ENCODE measurements at regions not wholly inside any gene's neighbourhood (a gene's known extent, or its start where the extent isn't known, plus 50 kb on each side); places are given as distances from the start of the nearest gene placed in this dataset.

DNA sequence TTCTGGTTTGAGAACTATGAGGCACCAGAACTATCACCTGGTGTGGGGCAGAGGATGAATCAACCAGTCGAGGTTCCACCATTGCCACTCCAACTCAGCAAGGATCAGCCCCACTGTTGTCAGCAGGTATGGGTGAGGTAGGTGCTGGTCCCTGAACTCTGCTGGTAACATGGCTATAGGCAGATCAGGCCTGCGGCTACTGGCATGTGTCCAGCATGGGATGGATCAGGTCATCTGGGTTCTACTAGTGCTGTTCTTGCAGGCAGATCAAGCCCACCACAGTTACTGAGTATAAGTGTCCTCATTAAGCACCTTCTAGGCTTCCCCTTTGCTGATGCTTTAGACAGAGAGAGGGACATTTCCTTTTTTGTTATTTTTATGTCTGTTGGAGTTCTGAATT, 71.7 kb downstream of the GABRA6 start:
- no peak for DNase-seq
- Histone ChIP-seq H3K9ac (ENCODE audit: low read length in 3 of 3) (no peak overlapping the region), H3K9me3 (ENCODE audit: control insufficient read depth in 2 of 3, insufficient read depth in 1 of 3, low read length in 3 of 3) (no peaks in the 10 kb centered on the region), H3K27ac (ENCODE audit: low read depth in 2 of 2, low read length in 2 of 2) (no peak overlapping the region), H3K4me3 (ENCODE audit: low read length in 3 of 3) (no peak overlapping the region), H3K4me1 (ENCODE audit: control insufficient read depth in 2 of 3, insufficient read depth in 2 of 3, low read depth in 1 of 3, low read length in 3 of 3) (no peaks in the 10 kb centered on the region), H3K27me3 (ENCODE audit: control insufficient read depth, insufficient read depth, low read length) (no peaks in the 10 kb centered on the region), H3K36me3 (ENCODE audit: control insufficient read depth in 2 of 3, insufficient read depth in 3 of 3, low read length in 3 of 3) (no peaks in the 10 kb centered on the region)
- FAIRE-seq: no peak
- intact Hi-C loops (cut with DNase I): no loop called here
- TF ChIP-seq, protein P1, sequence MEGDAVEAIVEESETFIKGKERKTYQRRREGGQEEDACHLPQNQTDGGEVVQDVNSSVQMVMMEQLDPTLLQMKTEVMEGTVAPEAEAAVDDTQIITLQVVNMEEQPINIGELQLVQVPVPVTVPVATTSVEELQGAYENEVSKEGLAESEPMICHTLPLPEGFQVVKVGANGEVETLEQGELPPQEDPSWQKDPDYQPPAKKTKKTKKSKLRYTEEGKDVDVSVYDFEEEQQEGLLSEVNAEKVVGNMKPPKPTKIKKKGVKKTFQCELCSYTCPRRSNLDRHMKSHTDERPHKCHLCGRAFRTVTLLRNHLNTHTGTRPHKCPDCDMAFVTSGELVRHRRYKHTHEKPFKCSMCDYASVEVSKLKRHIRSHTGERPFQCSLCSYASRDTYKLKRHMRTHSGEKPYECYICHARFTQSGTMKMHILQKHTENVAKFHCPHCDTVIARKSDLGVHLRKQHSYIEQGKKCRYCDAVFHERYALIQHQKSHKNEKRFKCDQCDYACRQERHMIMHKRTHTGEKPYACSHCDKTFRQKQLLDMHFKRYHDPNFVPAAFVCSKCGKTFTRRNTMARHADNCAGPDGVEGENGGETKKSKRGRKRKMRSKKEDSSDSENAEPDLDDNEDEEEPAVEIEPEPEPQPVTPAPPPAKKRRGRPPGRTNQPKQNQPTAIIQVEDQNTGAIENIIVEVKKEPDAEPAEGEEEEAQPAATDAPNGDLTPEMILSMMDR (IDR thresholded peaks at IDR 0.05; ENCODE audit: borderline replicate concordance, extremely low read depth, insufficient read depth): no peak

DNA sequence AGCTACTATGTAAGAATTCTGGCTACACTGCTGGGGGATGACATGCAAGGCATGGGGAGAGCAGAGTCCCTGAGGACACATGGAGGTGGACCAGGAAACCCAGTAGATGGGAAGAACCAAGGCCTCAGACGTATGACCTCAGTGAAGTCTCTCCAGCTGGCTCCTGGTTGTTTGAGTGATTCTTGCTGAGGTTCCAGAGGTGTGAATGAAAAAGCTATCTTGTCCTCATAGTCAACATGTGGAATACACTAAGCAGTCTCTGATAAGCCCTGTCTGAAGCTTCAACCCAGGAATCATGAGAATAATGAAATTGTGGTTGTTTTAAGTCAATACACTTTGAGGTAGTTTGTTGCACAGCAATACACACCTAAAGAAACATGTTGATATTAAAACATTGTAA, 78.0 kb downstream of the GABRA6 start:
- FAIRE-seq: no peak
- DNase-seq: no peak
- Histone ChIP-seq H3K27ac (ENCODE audit: low read depth in 2 of 2, low read length in 2 of 2) (no peak overlapping the region), H3K4me3 (ENCODE audit: low read length in 3 of 3) (no peak overlapping the region), H3K9me3 (ENCODE audit: control insufficient read depth in 2 of 3, insufficient read depth in 1 of 3, low read length in 3 of 3) (no peaks in the 10 kb centered on the region), H3K27me3 (ENCODE audit: control insufficient read depth, insufficient read depth, low read length) (no peaks in the 10 kb centered on the region), H3K4me1 (ENCODE audit: control insufficient read depth in 2 of 3, insufficient read depth in 2 of 3, low read depth in 1 of 3, low read length in 3 of 3) (no peaks in the 10 kb centered on the region), H3K9ac (ENCODE audit: low read length in 3 of 3) (no peak overlapping the region), H3K36me3 (ENCODE audit: control insufficient read depth in 2 of 3, insufficient read depth in 3 of 3, low read length in 3 of 3) (no peaks in the 10 kb centered on the region)
- TF ChIP-seq, protein P1 (IDR thresholded peaks at IDR 0.05; ENCODE audit: borderline replicate concordance, extremely low read depth, insufficient read depth): no peak
- intact Hi-C loops (cut with DNase I): no loop called here

DNA sequence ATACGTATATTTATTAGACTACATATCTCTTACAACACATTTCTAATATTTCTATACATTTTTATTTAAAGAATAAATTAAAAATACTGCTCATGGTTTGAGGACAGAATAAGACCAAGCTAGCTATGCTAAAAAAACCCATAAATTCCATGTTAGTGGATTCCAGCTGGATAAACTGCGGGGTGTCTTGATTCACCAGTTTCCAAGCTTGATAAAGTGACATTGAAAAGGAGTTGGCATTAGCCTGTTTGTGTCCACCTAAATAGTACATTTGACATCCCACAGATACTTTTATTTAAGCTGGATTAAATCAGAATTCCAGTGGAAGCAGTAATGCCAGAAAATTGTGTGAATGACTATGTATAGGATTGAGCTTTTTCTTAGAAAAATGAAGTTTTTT, 80.1 kb downstream of the GABRA6 start:
- Histone ChIP-seq H3K4me1 (ENCODE audit: control insufficient read depth in 2 of 3, insufficient read depth in 2 of 3, low read depth in 1 of 3, low read length in 3 of 3) (no peaks in the 10 kb centered on the region), H3K36me3 (ENCODE audit: control insufficient read depth in 2 of 3, insufficient read depth in 3 of 3, low read length in 3 of 3) (no peaks in the 10 kb centered on the region), H3K4me3 (ENCODE audit: low read length in 3 of 3) (no peak overlapping the region), H3K27ac (ENCODE audit: low read depth in 2 of 2, low read length in 2 of 2) (no peak overlapping the region), H3K27me3 (ENCODE audit: control insufficient read depth, insufficient read depth, low read length) (no peaks in the 10 kb centered on the region), H3K9ac (ENCODE audit: low read length in 3 of 3) (no peak overlapping the region), H3K9me3 (ENCODE audit: control insufficient read depth in 2 of 3, insufficient read depth in 1 of 3, low read length in 3 of 3) (no peaks in the 10 kb centered on the region)
- TF ChIP-seq, protein P1 (IDR thresholded peaks at IDR 0.05; ENCODE audit: borderline replicate concordance, extremely low read depth, insufficient read depth): no peak
- intact Hi-C loops (cut with DNase I): no loop called here
- FAIRE-seq (no peak), DNase-seq (no peak)

DNA sequence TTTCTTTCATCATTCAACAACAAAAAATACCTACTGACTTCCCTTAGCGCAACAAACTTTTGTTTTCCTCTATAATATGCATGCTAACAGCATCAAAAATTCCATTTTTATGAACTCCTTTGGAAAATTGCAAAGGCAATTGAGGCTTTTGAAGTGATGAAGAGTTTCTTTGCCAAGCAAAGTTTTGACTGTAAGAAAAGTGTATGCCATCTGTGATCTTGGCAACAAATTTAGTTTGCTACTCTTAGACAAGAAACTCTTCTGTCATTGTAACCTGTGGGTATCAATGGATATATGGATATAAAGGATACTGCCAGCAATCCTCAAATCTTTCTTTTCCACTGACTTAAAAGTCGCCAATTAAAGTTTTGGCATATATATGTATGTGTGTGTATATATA, 72.0 kb upstream of the GABRA1 start:
- H3K36me3 ChIP-seq (ENCODE audit: control insufficient read depth in 2 of 3, insufficient read depth in 3 of 3, low read length in 3 of 3): no peaks in the 10 kb centered on the region
- no peaks in the 10 kb centered on the region for H3K4me1 ChIP-seq (ENCODE audit: control insufficient read depth in 2 of 3, insufficient read depth in 2 of 3, low read depth in 1 of 3, low read length in 3 of 3)
- no peak overlapping the region for H3K27ac ChIP-seq (ENCODE audit: low read depth in 2 of 2, low read length in 2 of 2)
- H3K27me3 ChIP-seq (ENCODE audit: control insufficient read depth, insufficient read depth, low read length): no peaks in the 10 kb centered on the region
- TF ChIP-seq, protein P1 (IDR thresholded peaks at IDR 0.05; ENCODE audit: borderline replicate concordance, extremely low read depth, insufficient read depth): no peak
- intact Hi-C loops (cut with DNase I): no loop called here
- H3K9me3 ChIP-seq (ENCODE audit: control insufficient read depth in 2 of 3, insufficient read depth in 1 of 3, low read length in 3 of 3): no peaks in the 10 kb centered on the region
- DNase-seq (no peak), FAIRE-seq (no peak)
- no peak overlapping the region for H3K4me3 ChIP-seq (ENCODE audit: low read length in 3 of 3)
- no peak overlapping the region for H3K9ac ChIP-seq (ENCODE audit: low read length in 3 of 3)

Measured in kidney (tissue), 13 donors.